Fibroblast of lung (primary cell): ENCODE measurements at regions not wholly inside any gene's neighbourhood (a gene's known extent, or its start where the extent isn't known, plus 50 kb on each side); places are given as distances from the start of the nearest gene placed in this dataset.

Source experiments
- DNase-seq, 2 donors: peaks; one replicate each; pipeline versions ENCODE4 v3.0.0 to v3.0.0-alpha.2; 2010; ENCODE audit warnings: low read depth in 2 of 2
- H2AFZ ChIP-seq: 2 replicates; pipeline ENCODE4 v1.5.1; 2012; ENCODE audit warnings: low read length, control low read depth, inconsistent platforms
- H3K27ac ChIP-seq: 2 replicates; pipeline ENCODE4 v1.5.1; 2011; ENCODE audit warnings: low read length, control low read depth; ENCODE audit not compliant: insufficient read depth
- H3K27me3 ChIP-seq: 2 replicates; pipeline ENCODE4 v1.5.1; 2011; ENCODE audit warnings: mild to moderate bottlenecking, low read length; ENCODE audit not compliant: control insufficient read depth, insufficient read depth
- H3K36me3 ChIP-seq: 2 replicates; pipeline ENCODE4 v1.5.1; 2011; ENCODE audit warnings: low read length; ENCODE audit not compliant: control insufficient read depth, insufficient read depth
- H3K4me1 ChIP-seq: 2 replicates; pipeline ENCODE4 v1.5.1; 2011; ENCODE audit warnings: low read length; ENCODE audit not compliant: control insufficient read depth, insufficient read depth; ENCODE audit errors: extremely low read depth
- H3K4me2 ChIP-seq: 2 replicates; pipeline ENCODE4 v1.5.1; 2011; ENCODE audit warnings: low read length, control low read depth; ENCODE audit not compliant: insufficient read depth; ENCODE audit errors: extremely low read depth
- H3K4me3 ChIP-seq, 4 experiments: fragments of 200-600 bp in 1 of 4; sonication (generic) in 1 of 4; replicated peaks in 1 of 4; 2 replicates each; pipeline ENCODE4 v1.5.1; 2011 to 2016; ENCODE audit warnings: low read length in 4 of 4, low read depth in 3 of 4, mild to moderate bottlenecking in 3 of 4, control low read depth in 2 of 4, inconsistent platforms in 1 of 4, mixed read lengths in 1 of 4; ENCODE audit not compliant: insufficient read depth in 1 of 4; ENCODE audit errors: control extremely low read depth in 1 of 4
- H3K79me2 ChIP-seq: 2 replicates; pipeline ENCODE4 v1.5.1; 2012; ENCODE audit warnings: mild to moderate bottlenecking, low read length, inconsistent platforms; ENCODE audit not compliant: control insufficient read depth, insufficient read depth
- H3K9ac ChIP-seq: 2 replicates; pipeline ENCODE4 v1.5.1; 2011; ENCODE audit warnings: mild to moderate bottlenecking, low read length, control low read depth; ENCODE audit not compliant: insufficient read depth
- H3K9me3 ChIP-seq: 2 replicates; pipeline ENCODE4 v1.5.1; 2012; ENCODE audit warnings: low read depth, low read length; ENCODE audit not compliant: control insufficient read depth, insufficient read depth
- H4K20me1 ChIP-seq: 2 replicates; pipeline ENCODE4 v1.5.1; 2011; ENCODE audit warnings: low read length; ENCODE audit not compliant: control insufficient read depth, insufficient read depth; ENCODE audit errors: extremely low read depth
- CTCF ChIP-seq, 2 donors: IDR thresholded peaks in 1 of 2; conservative IDR thresholded peaks in 1 of 2; 1 replicate in 1 of 2; 2 replicates in 1 of 2; pipeline ENCODE4 v1.5.1; 2011 to 2012; ENCODE audit warnings: low read length in 2 of 2, control low read depth in 1 of 2, inconsistent platforms in 1 of 2, low read depth in 1 of 2, mild to moderate bottlenecking in 1 of 2
- EZH2 ChIP-seq: IDR thresholded peaks from 2 replicates; pipeline ENCODE4 v1.5.1; 2012; ENCODE audit warnings: low read length, control low read depth, mild to moderate bottlenecking; ENCODE audit errors: missing control alignments

- H4K20me1 ChIP-seq, result no peaks in the 10 kb centered on the region
- no peaks in the 10 kb centered on the region for H3K27me3 ChIP-seq
- H3K4me3 ChIP-seq, result no peak overlapping the region
- DNase-seq, result no peak
- no peaks in the 10 kb centered on the region for H3K36me3 ChIP-seq
- no peak overlapping the region for H2AFZ ChIP-seq
- H3K9ac ChIP-seq, result no peak overlapping the region
- no peaks in the 10 kb centered on the region for H3K4me1 ChIP-seq
- TF ChIP-seq EZH2 (no peak), CTCF (conservative IDR thresholded peaks at IDR 0.05 in 1 of 2, IDR thresholded peaks at IDR 0.05 in 1 of 2; ENCODE audit: low read depth in 1 of 2, low read length in 2 of 2) (no peak)
- no peaks in the 10 kb centered on the region for H3K79me2 ChIP-seq
- H3K27ac ChIP-seq, result no peak overlapping the region
- no peaks in the 10 kb centered on the region for H3K9me3 ChIP-seq
- no peak overlapping the region for H3K4me2 ChIP-seq
Observed at GRCh38 chr1:70914224-70914623, 133.4 kb downstream of the PTGER3 start.

GRCh38 chr1:70915258-70916033, 132.2 kb downstream of the PTGER3 start:
- no peak overlapping the region for H3K27ac ChIP-seq
- H3K9me3 ChIP-seq, result no peaks in the 10 kb centered on the region
- H3K36me3 ChIP-seq, result no peaks in the 10 kb centered on the region
- TF ChIP-seq CTCF (conservative IDR thresholded peaks at IDR 0.05 in 1 of 2, IDR thresholded peaks at IDR 0.05 in 1 of 2; ENCODE audit: low read depth in 1 of 2, low read length in 2 of 2), result no peak
- no peak for TF ChIP-seq EZH2
- no peak overlapping the region for H3K4me3 ChIP-seq
- H3K27me3 ChIP-seq, result no peaks in the 10 kb centered on the region
- no peaks in the 10 kb centered on the region for H3K4me1 ChIP-seq
- H2AFZ ChIP-seq, result no peak overlapping the region
- no peak overlapping the region for H3K9ac ChIP-seq
- no peak for DNase-seq
- no peaks in the 10 kb centered on the region for H3K79me2 ChIP-seq
- H3K4me2 ChIP-seq, result no peak overlapping the region
- no peaks in the 10 kb centered on the region for H4K20me1 ChIP-seq

- H3K4me1 ChIP-seq, result no peaks in the 10 kb centered on the region
- no peak overlapping the region for H2AFZ ChIP-seq
- DNase-seq, result no peak
- no peaks in the 10 kb centered on the region for H4K20me1 ChIP-seq
- no peak overlapping the region for H3K4me3 ChIP-seq
- H3K27ac ChIP-seq, result no peak overlapping the region
- H3K4me2 ChIP-seq, result no peak overlapping the region
- no peaks in the 10 kb centered on the region for H3K9me3 ChIP-seq
- H3K36me3 ChIP-seq, result no peaks in the 10 kb centered on the region
- H3K9ac ChIP-seq, result no peak overlapping the region
- no peaks in the 10 kb centered on the region for H3K27me3 ChIP-seq
- no peaks in the 10 kb centered on the region for H3K79me2 ChIP-seq
- TF ChIP-seq EZH2 (no peak), CTCF (conservative IDR thresholded peaks at IDR 0.05 in 1 of 2, IDR thresholded peaks at IDR 0.05 in 1 of 2; ENCODE audit: low read depth in 1 of 2, low read length in 2 of 2) (no peak)
Observed at GRCh38 chr1:70916034-70916427, 131.6 kb downstream of the PTGER3 start.
